SK-N-SH treated with all-trans-retinoic acid at 6 μM for 48 hours (cell line): ENCODE measurements at regions not wholly inside any gene's neighbourhood (a gene's known extent, or its start where the extent isn't known, plus 50 kb on each side); places are given as distances from the start of the nearest gene placed in this dataset.
A peak's percentile ranks its signal among the peaks of the same experiment; 100 is the strongest.

Experiments
- ATAC-seq: fragments of 200-7000 bp; cut with Tn5 transposase; 3 replicates; pipeline ENCODE4 v1.9.1; 2020; ENCODE audit warnings: mild to moderate bottlenecking, moderate library complexity
- ARNTL ChIP-seq: fragments of 450-650 bp; formaldehyde crosslinking; IDR thresholded peaks from 2 replicates; pipeline ENCODE4 v1.5.0; 2020; ENCODE audit warnings: low read depth, mild to moderate bottlenecking, moderate library complexity, borderline replicate concordance
- BACH2 ChIP-seq: fragments of 250-450 bp; sonication (Bioruptor Pico); IDR thresholded peaks from 2 replicates; pipeline ENCODE4 v1.9.0; 2021; ENCODE audit warnings: mild to moderate bottlenecking, borderline replicate concordance
- CSDC2 ChIP-seq: fragments of 250-450 bp; sonication (Bioruptor Pico); IDR thresholded peaks from 2 replicates; pipeline ENCODE4 v1.5.0; 2020; ENCODE audit warnings: mild to moderate bottlenecking, moderate library complexity
- ESRRG ChIP-seq: fragments of 250-450 bp; sonication (Bioruptor Pico); IDR thresholded peaks from 2 replicates; pipeline ENCODE4 v1.6.1; 2021; ENCODE audit warnings: mild to moderate bottlenecking
- ISL1 ChIP-seq: fragments of 250-450 bp; sonication (Bioruptor Pico); IDR thresholded peaks from 2 replicates; pipeline ENCODE4 v2.1.2; 2022; ENCODE audit warnings: mild to moderate bottlenecking, moderate library complexity
- OSR1 ChIP-seq: fragments of 250-450 bp; sonication (Bioruptor Pico); IDR thresholded peaks from 2 replicates; pipeline ENCODE4 v1.8.0; 2022; ENCODE audit warnings: moderate library complexity, mild to moderate bottlenecking, inconsistent platforms
- PPARA ChIP-seq: fragments of 250-450 bp; sonication (Bioruptor Pico); IDR thresholded peaks from 2 replicates; pipeline ENCODE4 v1.5.0; 2020; ENCODE audit warnings: mild to moderate bottlenecking, borderline replicate concordance
- SNAI2 ChIP-seq: fragments of 250-450 bp; sonication (Bioruptor Pico); IDR thresholded peaks from 2 replicates; pipeline ENCODE4 v1.5.0; 2020; ENCODE audit warnings: mild to moderate bottlenecking, moderate library complexity
- TCF4 ChIP-seq: fragments of 250-450 bp; sonication (Bioruptor Pico); IDR thresholded peaks from 2 replicates; pipeline ENCODE4 v1.8.0; 2021; ENCODE audit warnings: mild to moderate bottlenecking, moderate library complexity, borderline replicate concordance
- TOX ChIP-seq: fragments of 250-450 bp; sonication (Bioruptor Pico); IDR thresholded peaks from 2 replicates; pipeline ENCODE4 v1.8.0; 2021; ENCODE audit warnings: mild to moderate bottlenecking, moderate library complexity, borderline replicate concordance
- ZC3H10 ChIP-seq: fragments of 250-450 bp; sonication (Bioruptor Pico); IDR thresholded peaks from 2 replicates; pipeline ENCODE4 v1.5.1; 2021; ENCODE audit warnings: mild to moderate bottlenecking, moderate library complexity
- ZFP3 ChIP-seq: fragments of 250-450 bp; sonication (Bioruptor Pico); IDR thresholded peaks from 2 replicates; pipeline ENCODE4 v1.5.0; 2020; ENCODE audit warnings: mild to moderate bottlenecking, moderate library complexity
- ZFP30 ChIP-seq: fragments of 450-650 bp; formaldehyde crosslinking; IDR thresholded peaks from 2 replicates; pipeline ENCODE4 v1.5.0; 2022; ENCODE audit warnings: mild to moderate bottlenecking, moderate library complexity
- ZNF70 ChIP-seq: fragments of 450-650 bp; formaldehyde crosslinking; IDR thresholded peaks from 2 replicates; pipeline ENCODE4 v1.5.0; 2020; ENCODE audit warnings: mild to moderate bottlenecking, moderate library complexity
- ZNF8 ChIP-seq: fragments of 450-650 bp; formaldehyde crosslinking; IDR thresholded peaks from 2 replicates; pipeline ENCODE4 v1.5.0; 2020; ENCODE audit warnings: mild to moderate bottlenecking, moderate library complexity
- TF ChIP-seq, protein P1 (sequence below): fragments of 250-450 bp; sonication (Bioruptor Pico); IDR thresholded peaks from 2 replicates; pipeline ENCODE4 v1.5.1; 2020; ENCODE audit warnings: low read depth, mild to moderate bottlenecking, moderate library complexity
- TF ChIP-seq, protein P2 (sequence below): fragments of 250-450 bp; sonication (Bioruptor Pico); IDR thresholded peaks from 2 replicates; pipeline ENCODE4 v1.5.1; 2021; ENCODE audit warnings: mild to moderate bottlenecking, moderate library complexity
- TF ChIP-seq, protein P3 (sequence below): fragments of 250-450 bp; sonication (Bioruptor Pico); IDR thresholded peaks from 2 replicates; pipeline ENCODE4 v1.8.0; 2021; ENCODE audit warnings: low read depth, mild to moderate bottlenecking, moderate library complexity, borderline replicate concordance
- TF ChIP-seq, protein P4 (sequence below): fragments of 250-450 bp; sonication (Bioruptor Pico); IDR thresholded peaks from 2 replicates; pipeline ENCODE4 v1.5.0; 2020; ENCODE audit warnings: mild to moderate bottlenecking, moderate library complexity
- TF ChIP-seq, protein P5 (sequence below): fragments of 250-450 bp; sonication (Bioruptor Pico); IDR thresholded peaks from 2 replicates; pipeline ENCODE4 v1.8.0; 2020; ENCODE audit warnings: mild to moderate bottlenecking, moderate library complexity, borderline replicate concordance

DNA sequence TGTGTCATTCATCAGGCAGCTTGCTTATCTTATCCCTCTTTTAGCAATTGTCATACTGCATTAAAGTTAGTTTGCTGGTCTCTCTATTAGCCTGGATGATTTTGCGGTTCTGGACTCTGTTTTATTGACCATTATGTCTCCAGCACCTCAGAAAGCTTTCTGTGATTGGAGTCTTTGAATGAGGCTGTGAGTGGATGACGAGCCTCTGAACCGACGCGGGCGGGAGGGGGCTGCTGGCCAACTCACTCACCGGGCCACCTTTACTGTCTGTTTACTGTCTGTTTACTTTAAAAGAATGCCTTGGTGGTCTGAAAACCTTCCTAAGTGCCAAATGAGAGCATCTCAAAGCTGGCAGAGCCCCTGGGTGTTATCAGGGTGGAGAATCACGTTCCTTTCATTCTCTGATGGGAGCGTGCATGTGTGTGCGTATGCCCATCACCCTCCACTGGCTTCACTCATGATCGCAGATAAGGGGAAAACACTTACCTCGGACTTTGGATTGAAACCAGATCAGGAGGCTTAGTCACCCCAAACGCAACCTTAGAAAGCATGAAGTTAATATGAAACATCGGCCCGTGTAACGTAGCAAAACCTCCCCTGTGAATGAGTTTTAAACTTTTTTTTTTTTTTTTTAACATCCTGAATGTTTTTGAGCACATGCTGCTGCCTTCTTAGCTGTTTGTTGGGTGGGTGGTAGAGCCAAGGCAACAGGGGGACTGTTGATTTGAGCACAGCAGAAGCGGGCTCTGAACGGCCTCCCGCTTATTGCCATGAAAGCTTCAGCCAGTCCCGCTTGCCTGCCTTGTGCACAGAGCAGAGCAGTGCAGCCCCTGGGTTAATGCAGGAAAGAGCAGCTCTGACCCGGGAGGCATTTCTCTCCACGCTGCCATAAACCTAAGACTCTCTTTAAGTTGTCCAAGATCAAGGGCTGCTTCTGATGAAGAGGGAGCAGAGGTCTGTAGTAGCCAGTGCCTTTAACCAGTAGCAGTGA is 173.6 kb downstream of the GADD45G start:
- ATAC-seq: peak; percentile 51; the same call in 1 of the 3 replicates
- TF ChIP-seq ESRRG (CRISPR knock-in tag) (peak; percentile 59; the same call in 1 of the 2 replicates), ZNF8 (CRISPR knock-in tag) (no peak), ISL1 (CRISPR knock-in tag) (peak; percentile 90), ARNTL (CRISPR knock-in tag) (no peak), TCF4 (CRISPR knock-in tag) (peak; percentile 91)
- TF ChIP-seq, protein P1, sequence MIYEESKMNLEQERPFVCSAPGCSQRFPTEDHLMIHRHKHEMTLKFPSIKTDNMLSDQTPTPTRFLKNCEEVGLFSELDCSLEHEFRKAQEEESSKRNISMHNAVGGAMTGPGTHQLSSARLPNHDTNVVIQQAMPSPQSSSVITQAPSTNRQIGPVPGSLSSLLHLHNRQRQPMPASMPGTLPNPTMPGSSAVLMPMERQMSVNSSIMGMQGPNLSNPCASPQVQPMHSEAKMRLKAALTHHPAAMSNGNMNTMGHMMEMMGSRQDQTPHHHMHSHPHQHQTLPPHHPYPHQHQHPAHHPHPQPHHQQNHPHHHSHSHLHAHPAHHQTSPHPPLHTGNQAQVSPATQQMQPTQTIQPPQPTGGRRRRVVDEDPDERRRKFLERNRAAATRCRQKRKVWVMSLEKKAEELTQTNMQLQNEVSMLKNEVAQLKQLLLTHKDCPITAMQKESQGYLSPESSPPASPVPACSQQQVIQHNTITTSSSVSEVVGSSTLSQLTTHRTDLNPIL: 0 out of 2 replicates have a peak, but pooled peaks have one; percentile 26
- TF ChIP-seq, protein P2, sequence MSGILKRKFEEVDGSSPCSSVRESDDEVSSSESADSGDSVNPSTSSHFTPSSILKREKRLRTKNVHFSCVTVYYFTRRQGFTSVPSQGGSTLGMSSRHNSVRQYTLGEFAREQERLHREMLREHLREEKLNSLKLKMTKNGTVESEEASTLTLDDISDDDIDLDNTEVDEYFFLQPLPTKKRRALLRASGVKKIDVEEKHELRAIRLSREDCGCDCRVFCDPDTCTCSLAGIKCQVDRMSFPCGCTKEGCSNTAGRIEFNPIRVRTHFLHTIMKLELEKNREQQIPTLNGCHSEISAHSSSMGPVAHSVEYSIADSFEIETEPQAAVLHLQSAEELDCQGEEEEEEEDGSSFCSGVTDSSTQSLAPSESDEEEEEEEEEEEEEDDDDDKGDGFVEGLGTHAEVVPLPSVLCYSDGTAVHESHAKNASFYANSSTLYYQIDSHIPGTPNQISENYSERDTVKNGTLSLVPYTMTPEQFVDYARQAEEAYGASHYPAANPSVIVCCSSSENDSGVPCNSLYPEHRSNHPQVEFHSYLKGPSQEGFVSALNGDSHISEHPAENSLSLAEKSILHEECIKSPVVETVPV: no peak

DNA sequence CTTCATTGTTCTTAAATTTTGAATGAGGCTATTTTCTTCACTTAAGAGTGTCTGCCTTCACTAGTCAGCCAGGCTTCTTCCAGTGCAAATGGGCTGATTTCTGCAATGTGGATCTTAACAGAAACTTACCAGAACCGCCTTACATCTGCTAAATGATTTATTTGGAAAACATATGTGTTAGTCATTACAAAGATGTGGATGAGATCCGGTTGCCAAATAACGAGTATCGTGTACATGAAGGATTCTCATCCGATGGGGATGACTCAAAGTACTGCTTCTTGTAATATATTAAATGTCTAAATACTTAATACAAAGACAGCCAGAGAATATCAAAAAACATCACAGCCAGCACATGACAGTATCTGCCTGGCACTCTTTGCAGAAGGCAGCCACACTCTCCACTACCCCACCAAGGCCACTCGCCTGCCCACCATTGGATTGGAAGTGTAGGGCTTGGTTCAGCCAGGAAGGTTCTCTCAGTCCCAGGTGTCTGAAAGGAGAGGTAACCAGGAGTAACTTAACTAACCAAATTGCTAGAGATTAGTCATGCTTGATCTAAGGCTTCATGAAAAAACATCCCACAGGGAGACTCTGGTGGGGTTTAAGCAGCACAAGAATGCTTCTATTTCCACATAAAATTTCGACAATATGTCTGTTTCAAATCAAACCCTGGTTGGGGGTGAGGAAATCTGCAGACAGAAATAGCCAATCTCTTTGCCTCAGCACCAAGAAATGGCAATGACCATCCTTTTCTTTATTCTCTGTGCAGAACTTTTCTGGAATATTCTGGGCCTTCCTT is 174.8 kb downstream of the GADD45G start:
- TF ChIP-seq BACH2 (CRISPR knock-in tag): no peak
- TF ChIP-seq, protein P3, sequence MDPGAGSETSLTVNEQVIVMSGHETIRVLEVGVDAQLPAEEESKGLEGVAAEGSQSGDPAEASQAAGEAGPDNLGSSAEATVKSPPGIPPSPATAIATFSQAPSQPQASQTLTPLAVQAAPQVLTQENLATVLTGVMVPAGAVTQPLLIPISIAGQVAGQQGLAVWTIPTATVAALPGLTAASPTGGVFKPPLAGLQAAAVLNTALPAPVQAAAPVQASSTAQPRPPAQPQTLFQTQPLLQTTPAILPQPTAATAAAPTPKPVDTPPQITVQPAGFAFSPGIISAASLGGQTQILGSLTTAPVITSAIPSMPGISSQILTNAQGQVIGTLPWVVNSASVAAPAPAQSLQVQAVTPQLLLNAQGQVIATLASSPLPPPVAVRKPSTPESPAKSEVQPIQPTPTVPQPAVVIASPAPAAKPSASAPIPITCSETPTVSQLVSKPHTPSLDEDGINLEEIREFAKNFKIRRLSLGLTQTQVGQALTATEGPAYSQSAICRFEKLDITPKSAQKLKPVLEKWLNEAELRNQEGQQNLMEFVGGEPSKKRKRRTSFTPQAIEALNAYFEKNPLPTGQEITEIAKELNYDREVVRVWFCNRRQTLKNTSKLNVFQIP (CRISPR knock-in tag): no peak
- no peak for TF ChIP-seq OSR1 (CRISPR knock-in tag)
- no peak for TF ChIP-seq PPARA (CRISPR knock-in tag)
- TF ChIP-seq, protein P4, sequence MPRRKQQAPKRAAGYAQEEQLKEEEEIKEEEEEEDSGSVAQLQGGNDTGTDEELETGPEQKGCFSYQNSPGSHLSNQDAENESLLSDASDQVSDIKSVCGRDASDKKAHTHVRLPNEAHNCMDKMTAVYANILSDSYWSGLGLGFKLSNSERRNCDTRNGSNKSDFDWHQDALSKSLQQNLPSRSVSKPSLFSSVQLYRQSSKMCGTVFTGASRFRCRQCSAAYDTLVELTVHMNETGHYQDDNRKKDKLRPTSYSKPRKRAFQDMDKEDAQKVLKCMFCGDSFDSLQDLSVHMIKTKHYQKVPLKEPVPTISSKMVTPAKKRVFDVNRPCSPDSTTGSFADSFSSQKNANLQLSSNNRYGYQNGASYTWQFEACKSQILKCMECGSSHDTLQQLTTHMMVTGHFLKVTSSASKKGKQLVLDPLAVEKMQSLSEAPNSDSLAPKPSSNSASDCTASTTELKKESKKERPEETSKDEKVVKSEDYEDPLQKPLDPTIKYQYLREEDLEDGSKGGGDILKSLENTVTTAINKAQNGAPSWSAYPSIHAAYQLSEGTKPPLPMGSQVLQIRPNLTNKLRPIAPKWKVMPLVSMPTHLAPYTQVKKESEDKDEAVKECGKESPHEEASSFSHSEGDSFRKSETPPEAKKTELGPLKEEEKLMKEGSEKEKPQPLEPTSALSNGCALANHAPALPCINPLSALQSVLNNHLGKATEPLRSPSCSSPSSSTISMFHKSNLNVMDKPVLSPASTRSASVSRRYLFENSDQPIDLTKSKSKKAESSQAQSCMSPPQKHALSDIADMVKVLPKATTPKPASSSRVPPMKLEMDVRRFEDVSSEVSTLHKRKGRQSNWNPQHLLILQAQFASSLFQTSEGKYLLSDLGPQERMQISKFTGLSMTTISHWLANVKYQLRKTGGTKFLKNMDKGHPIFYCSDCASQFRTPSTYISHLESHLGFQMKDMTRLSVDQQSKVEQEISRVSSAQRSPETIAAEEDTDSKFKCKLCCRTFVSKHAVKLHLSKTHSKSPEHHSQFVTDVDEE (CRISPR knock-in tag): no peak
- TF ChIP-seq TCF4 (CRISPR knock-in tag): no peak
- TF ChIP-seq ISL1 (CRISPR knock-in tag): no peak
- no peak for ATAC-seq

DNA sequence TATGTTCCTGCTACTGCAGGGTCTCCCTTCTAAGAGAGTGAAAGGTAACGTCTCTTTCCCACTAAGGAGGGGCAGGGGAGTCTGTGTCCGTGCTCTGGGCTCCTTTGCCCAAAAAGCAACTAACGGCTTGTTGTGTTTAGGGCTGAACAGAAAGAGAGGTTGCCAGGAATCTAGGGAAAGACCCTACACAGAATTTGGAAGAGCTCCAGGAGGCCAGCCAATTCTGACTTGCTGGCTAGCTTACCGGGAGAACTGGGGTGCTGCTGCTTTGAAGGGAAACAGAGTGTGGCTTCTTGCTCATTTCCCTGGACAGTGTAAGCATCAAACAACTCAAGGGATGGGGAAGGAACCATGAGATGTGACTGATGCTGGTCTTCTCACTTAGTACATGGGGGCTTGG is 176.1 kb downstream of the GADD45G start:
- no peak for ATAC-seq
- TF ChIP-seq ZNF70 (CRISPR knock-in tag): no peak
- no peak for TF ChIP-seq SNAI2 (CRISPR knock-in tag)
- TF ChIP-seq, protein P1: no peak
- TF ChIP-seq ISL1 (CRISPR knock-in tag): no peak
- no peak for TF ChIP-seq TCF4 (CRISPR knock-in tag)
- TF ChIP-seq ZC3H10: no peak
- TF ChIP-seq ZFP3 (CRISPR knock-in tag): no peak
- TF ChIP-seq CSDC2 (CRISPR knock-in tag): no peak
- TF ChIP-seq, protein P5, sequence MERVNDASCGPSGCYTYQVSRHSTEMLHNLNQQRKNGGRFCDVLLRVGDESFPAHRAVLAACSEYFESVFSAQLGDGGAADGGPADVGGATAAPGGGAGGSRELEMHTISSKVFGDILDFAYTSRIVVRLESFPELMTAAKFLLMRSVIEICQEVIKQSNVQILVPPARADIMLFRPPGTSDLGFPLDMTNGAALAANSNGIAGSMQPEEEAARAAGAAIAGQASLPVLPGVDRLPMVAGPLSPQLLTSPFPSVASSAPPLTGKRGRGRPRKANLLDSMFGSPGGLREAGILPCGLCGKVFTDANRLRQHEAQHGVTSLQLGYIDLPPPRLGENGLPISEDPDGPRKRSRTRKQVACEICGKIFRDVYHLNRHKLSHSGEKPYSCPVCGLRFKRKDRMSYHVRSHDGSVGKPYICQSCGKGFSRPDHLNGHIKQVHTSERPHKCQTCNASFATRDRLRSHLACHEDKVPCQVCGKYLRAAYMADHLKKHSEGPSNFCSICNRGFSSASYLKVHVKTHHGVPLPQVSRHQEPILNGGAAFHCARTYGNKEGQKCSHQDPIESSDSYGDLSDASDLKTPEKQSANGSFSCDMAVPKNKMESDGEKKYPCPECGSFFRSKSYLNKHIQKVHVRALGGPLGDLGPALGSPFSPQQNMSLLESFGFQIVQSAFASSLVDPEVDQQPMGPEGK: no peak
- TF ChIP-seq, protein P4 (CRISPR knock-in tag): no peak
- TF ChIP-seq OSR1 (CRISPR knock-in tag): no peak
- no peak for TF ChIP-seq ARNTL (CRISPR knock-in tag)
- TF ChIP-seq ZFP30 (CRISPR knock-in tag): no peak
- TF ChIP-seq TOX: no peak
